ENCODE measurements at regions not wholly inside any gene's neighbourhood (a gene's known extent, or its start where the extent isn't known, plus 50 kb on each side); places are given as distances from the start of the nearest gene placed in this dataset.

- peak; percentile 63 to 73 for TF ChIP-seq CTCF (conservative IDR thresholded peaks at IDR 0.05 in 1 of 2, IDR thresholded peaks at IDR 0.05 in 1 of 2; ENCODE audit: low read depth in 1 of 2, low read length in 2 of 2)
- no peak for TF ChIP-seq EZH2 (IDR thresholded peaks at IDR 0.05; ENCODE audit: low read length, missing control alignments)
These were observed 111.3 kb upstream of the CARD11 start for GRCh38 chr7:3154881-3155494.

Measured in fibroblast of lung (primary cell).